ENCODE measurements at regions not wholly inside any gene's neighbourhood (a gene's known extent, or its start where the extent isn't known, plus 50 kb on each side); places are given as distances from the start of the nearest gene placed in this dataset.
A peak's percentile ranks its signal among the peaks of the same experiment; 100 is the strongest.
"Not testable (repeated sequence)": the region's sequence is repeated elsewhere in the genome, so short reads cannot be mapped to it uniquely, and the experiment has no call there.

DNA sequence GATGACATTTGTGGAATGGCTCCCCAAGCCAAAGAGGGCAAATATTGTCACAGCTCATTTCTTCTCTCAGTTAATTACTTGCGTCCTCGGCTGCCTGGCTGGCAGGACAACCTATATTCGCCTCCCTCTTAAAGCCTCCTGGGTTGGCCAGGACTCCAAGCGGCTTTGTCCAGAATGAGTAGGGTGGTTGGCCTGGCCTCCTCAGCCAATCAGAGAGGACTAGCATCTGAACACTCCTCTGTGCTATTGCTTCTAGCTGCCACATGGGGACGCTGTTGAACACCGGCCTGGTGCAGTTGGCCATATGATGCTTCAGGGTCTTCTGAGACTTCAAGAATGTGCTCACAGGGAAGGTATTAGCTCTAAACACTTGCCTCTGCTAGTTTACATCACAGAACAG is 2722.9 kb upstream of the TPTE start:
- POLR2A ChIA-PET (ENCODE audit: partially characterized antibody), result not testable (repeated sequence)
- DNase-seq (ENCODE audit: low read depth in 1 of 2, low spot score in 2 of 2), result peak in 1 of 2 experiments; percentile 44

More for the DNA sequence above, 2722.9 kb upstream of the TPTE start:
- H3K56ac ChIP-seq (replicated peaks; ENCODE audit: insufficient read length, low read depth, low read length); H4K5ac ChIP-seq (ENCODE audit: insufficient read length, low read depth, low read length); H3K36me3 ChIP-seq (ENCODE audit: control insufficient read depth in 2 of 4, insufficient read depth in 4 of 4, low read length in 3 of 4); H2AK5ac ChIP-seq (ENCODE audit: low read depth, low read length); H3K4me3 ChIP-seq (ENCODE audit: extremely low read depth in 1 of 4, insufficient read depth in 2 of 4, low read depth in 3 of 4, low read length in 4 of 4); H3K9ac ChIP-seq (replicated peaks in 1 of 4; ENCODE audit: extremely low read depth in 1 of 4, low read depth in 3 of 4, low read length in 3 of 4); H3K27ac ChIP-seq (ENCODE audit: low read depth, low read length); H3K4me1 ChIP-seq (replicated peaks in 1 of 4; ENCODE audit: control insufficient read depth in 3 of 4, insufficient read depth in 4 of 4, low read length in 3 of 4); H4K20me1 ChIP-seq (replicated peaks in 1 of 2; ENCODE audit: control insufficient read depth in 1 of 2, insufficient read depth in 2 of 2, low read length in 2 of 2); H3K79me2 ChIP-seq (ENCODE audit: control insufficient read depth in 1 of 2, insufficient read depth in 2 of 2, low read length in 2 of 2); H4K8ac ChIP-seq (ENCODE audit: extremely low read depth, insufficient read depth, low read length); H3K4me2 ChIP-seq (ENCODE audit: insufficient read depth in 1 of 2, low read depth in 2 of 2, low read length in 2 of 2); H3K23me2 ChIP-seq (ENCODE audit: low read depth, low read length); FAIRE-seq; CTCF ChIA-PET (ENCODE audit: partially characterized antibody); H3K4ac ChIP-seq (replicated peaks; ENCODE audit: insufficient read length, low read depth, low read length); H2BK15ac ChIP-seq (ENCODE audit: low read length); H2BK12ac ChIP-seq (ENCODE audit: low read depth, low read length); H2AFZ ChIP-seq (ENCODE audit: low read length); H3K14ac ChIP-seq (ENCODE audit: insufficient read length); H3K18ac ChIP-seq (ENCODE audit: extremely low read depth, low read length); H2BK20ac ChIP-seq (ENCODE audit: low read length); H2BK120ac ChIP-seq (replicated peaks; ENCODE audit: low read depth, low read length); H3K23ac ChIP-seq (ENCODE audit: insufficient read length); H3K27me3 ChIP-seq (replicated peaks in 1 of 4; ENCODE audit: control insufficient read depth in 3 of 4, extremely low read depth in 1 of 4, insufficient read depth in 3 of 4, low read length in 3 of 4); H3K9me3 ChIP-seq (ENCODE audit: insufficient read depth in 2 of 2, low read depth in 1 of 2, low read length in 1 of 2); H3K79me1 ChIP-seq (ENCODE audit: low read depth, low read length); H4K91ac ChIP-seq (replicated peaks; ENCODE audit: insufficient read length, low read length); H2BK5ac ChIP-seq (ENCODE audit: low read depth, low read length): not testable (repeated sequence)
- TF ChIP-seq, protein P1, sequence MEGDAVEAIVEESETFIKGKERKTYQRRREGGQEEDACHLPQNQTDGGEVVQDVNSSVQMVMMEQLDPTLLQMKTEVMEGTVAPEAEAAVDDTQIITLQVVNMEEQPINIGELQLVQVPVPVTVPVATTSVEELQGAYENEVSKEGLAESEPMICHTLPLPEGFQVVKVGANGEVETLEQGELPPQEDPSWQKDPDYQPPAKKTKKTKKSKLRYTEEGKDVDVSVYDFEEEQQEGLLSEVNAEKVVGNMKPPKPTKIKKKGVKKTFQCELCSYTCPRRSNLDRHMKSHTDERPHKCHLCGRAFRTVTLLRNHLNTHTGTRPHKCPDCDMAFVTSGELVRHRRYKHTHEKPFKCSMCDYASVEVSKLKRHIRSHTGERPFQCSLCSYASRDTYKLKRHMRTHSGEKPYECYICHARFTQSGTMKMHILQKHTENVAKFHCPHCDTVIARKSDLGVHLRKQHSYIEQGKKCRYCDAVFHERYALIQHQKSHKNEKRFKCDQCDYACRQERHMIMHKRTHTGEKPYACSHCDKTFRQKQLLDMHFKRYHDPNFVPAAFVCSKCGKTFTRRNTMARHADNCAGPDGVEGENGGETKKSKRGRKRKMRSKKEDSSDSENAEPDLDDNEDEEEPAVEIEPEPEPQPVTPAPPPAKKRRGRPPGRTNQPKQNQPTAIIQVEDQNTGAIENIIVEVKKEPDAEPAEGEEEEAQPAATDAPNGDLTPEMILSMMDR (IDR thresholded peaks at IDR 0.05; ENCODE audit: control extremely low read depth in 1 of 3, insufficient read depth in 1 of 3, low read depth in 1 of 3, low read length in 3 of 3), result peak; percentile 3 to 12 (median 4); a peak in 2 of 4 replicates
- 86% methylated on average over 2 of the region's 6 CpGs; no CpG with 5 or more reads in 1 of the 2 experiments for WGBS, 2 experiments (ENCODE audit: extremely low coverage in 1 of 2, insufficient coverage in 1 of 2, insufficient read length in 1 of 2, insufficient replicate concordance in 2 of 2, low coverage in 1 of 2, low lambda C conversion rate in 2 of 2, missing lambda C conversion rate in 1 of 2)
